ENCODE measurements at regions not wholly inside any gene's neighbourhood (a gene's known extent, or its start where the extent isn't known, plus 50 kb on each side); places are given as distances from the start of the nearest gene placed in this dataset.

GRCh38 chr15:46316024-46316423 lies 681.2 kb downstream of the SQOR start:
- no peak for DNase-seq (ENCODE audit: low spot score)

- no peak for DNase-seq (ENCODE audit: low spot score)
These were observed 682.2 kb downstream of the SQOR start for GRCh38 chr15:46317029-46317428.

GRCh38 chr15:46322753-46323152 lies 687.9 kb downstream of the SQOR start:
- DNase-seq (ENCODE audit: low spot score), result no peak

- no peak for DNase-seq (ENCODE audit: low spot score)
These were observed 691.3 kb downstream of the SQOR start for GRCh38 chr15:46326173-46326572.

- no peak for DNase-seq (ENCODE audit: low spot score)
These were observed 694.0 kb downstream of the SQOR start for GRCh38 chr15:46328821-46329220.

- DNase-seq (ENCODE audit: low spot score), result no peak
These were observed 695.0 kb downstream of the SQOR start for GRCh38 chr15:46329876-46330275.

GRCh38 chr15:46331546-46331945 lies 696.7 kb downstream of the SQOR start:
- no peak for DNase-seq (ENCODE audit: low spot score)

GRCh38 chr15:46343196-46343935 lies 708.5 kb downstream of the SQOR start:
- no peak for DNase-seq (ENCODE audit: low spot score)

- no peak for DNase-seq (ENCODE audit: low spot score)
These were observed 709.4 kb downstream of the SQOR start for GRCh38 chr15:46344115-46344724.

- no peak for DNase-seq (ENCODE audit: low spot score)
These were observed 710.1 kb downstream of the SQOR start for GRCh38 chr15:46344915-46345314.

- DNase-seq (ENCODE audit: low spot score), result no peak
These were observed 719.6 kb downstream of the SQOR start for GRCh38 chr15:46354443-46354842.

GRCh38 chr15:46365572-46365971 lies 730.7 kb downstream of the SQOR start:
- no peak for DNase-seq (ENCODE audit: low spot score)

GRCh38 chr15:46366360-46367007 lies 731.7 kb downstream of the SQOR start:
- DNase-seq (ENCODE audit: low spot score), result no peak

- DNase-seq (ENCODE audit: low spot score), result no peak
These were observed 749.1 kb downstream of the SQOR start for GRCh38 chr15:46383978-46384377.

- DNase-seq (ENCODE audit: low spot score), result no peak
These were observed 751.5 kb downstream of the SQOR start for GRCh38 chr15:46386356-46386755.

GRCh38 chr15:46389739-46390138 lies 754.9 kb downstream of the SQOR start:
- DNase-seq (ENCODE audit: low spot score), result no peak

- no peak for DNase-seq (ENCODE audit: low spot score)
These were observed 759.6 kb downstream of the SQOR start for GRCh38 chr15:46394463-46394862.

GRCh38 chr15:46408312-46408711 lies 773.5 kb downstream of the SQOR start:
- no peak for DNase-seq (ENCODE audit: low spot score)

- DNase-seq (ENCODE audit: low spot score), result no peak
These were observed 775.0 kb downstream of the SQOR start for GRCh38 chr15:46409841-46410301.

- no peak for DNase-seq (ENCODE audit: low spot score)
These were observed 775.9 kb downstream of the SQOR start for GRCh38 chr15:46410705-46411104.

GRCh38 chr15:46411900-46412299 lies 777.1 kb downstream of the SQOR start:
- no peak for DNase-seq (ENCODE audit: low spot score)

GRCh38 chr15:46413799-46414198 lies 779.0 kb downstream of the SQOR start:
- DNase-seq (ENCODE audit: low spot score), result no peak

GRCh38 chr15:46416544-46416943 lies 781.7 kb downstream of the SQOR start:
- DNase-seq (ENCODE audit: low spot score), result no peak
